SK-N-SH treated with all-trans-retinoic acid at 6 μM for 48 hours (cell line): ENCODE measurements at regions not wholly inside any gene's neighbourhood (a gene's known extent, or its start where the extent isn't known, plus 50 kb on each side); places are given as distances from the start of the nearest gene placed in this dataset.

Experiments
- ATAC-seq: fragments of 200-7000 bp; cut with Tn5 transposase; 3 replicates; pipeline ENCODE4 v1.9.1; 2020; ENCODE audit warnings: mild to moderate bottlenecking, moderate library complexity
- ARNTL ChIP-seq: fragments of 450-650 bp; formaldehyde crosslinking; IDR thresholded peaks from 2 replicates; pipeline ENCODE4 v1.5.0; 2020; ENCODE audit warnings: low read depth, mild to moderate bottlenecking, moderate library complexity, borderline replicate concordance
- BACH2 ChIP-seq: fragments of 250-450 bp; sonication (Bioruptor Pico); IDR thresholded peaks from 2 replicates; pipeline ENCODE4 v1.9.0; 2021; ENCODE audit warnings: mild to moderate bottlenecking, borderline replicate concordance
- CREB5 ChIP-seq: fragments of 250-450 bp; sonication (Bioruptor Pico); IDR thresholded peaks from 2 replicates; pipeline ENCODE4 v1.5.1; 2020; ENCODE audit warnings: low read depth, mild to moderate bottlenecking, moderate library complexity
- CSDC2 ChIP-seq: fragments of 250-450 bp; sonication (Bioruptor Pico); IDR thresholded peaks from 2 replicates; pipeline ENCODE4 v1.5.0; 2020; ENCODE audit warnings: mild to moderate bottlenecking, moderate library complexity
- CSRNP3 ChIP-seq: fragments of 250-450 bp; sonication (Bioruptor Pico); IDR thresholded peaks from 2 replicates; pipeline ENCODE4 v1.5.1; 2021; ENCODE audit warnings: mild to moderate bottlenecking, moderate library complexity
- ISL1 ChIP-seq: fragments of 250-450 bp; sonication (Bioruptor Pico); IDR thresholded peaks from 2 replicates; pipeline ENCODE4 v2.1.2; 2022; ENCODE audit warnings: mild to moderate bottlenecking, moderate library complexity
- OSR1 ChIP-seq: fragments of 250-450 bp; sonication (Bioruptor Pico); IDR thresholded peaks from 2 replicates; pipeline ENCODE4 v1.8.0; 2022; ENCODE audit warnings: moderate library complexity, mild to moderate bottlenecking, inconsistent platforms
- PATZ1 ChIP-seq: fragments of 250-450 bp; sonication (Bioruptor Pico); IDR thresholded peaks from 2 replicates; pipeline ENCODE4 v1.8.0; 2020; ENCODE audit warnings: mild to moderate bottlenecking, moderate library complexity, borderline replicate concordance
- POU6F1 ChIP-seq: fragments of 250-450 bp; sonication (Bioruptor Pico); IDR thresholded peaks from 2 replicates; pipeline ENCODE4 v1.8.0; 2021; ENCODE audit warnings: low read depth, mild to moderate bottlenecking, moderate library complexity, borderline replicate concordance
- PPARA ChIP-seq: fragments of 250-450 bp; sonication (Bioruptor Pico); IDR thresholded peaks from 2 replicates; pipeline ENCODE4 v1.5.0; 2020; ENCODE audit warnings: mild to moderate bottlenecking, borderline replicate concordance
- RARB ChIP-seq: fragments of 250-450 bp; sonication (Bioruptor Pico); IDR thresholded peaks from 2 replicates; pipeline ENCODE4 v1.8.0; 2021; ENCODE audit warnings: mild to moderate bottlenecking, moderate library complexity
- SNAI2 ChIP-seq: fragments of 250-450 bp; sonication (Bioruptor Pico); IDR thresholded peaks from 2 replicates; pipeline ENCODE4 v1.5.0; 2020; ENCODE audit warnings: mild to moderate bottlenecking, moderate library complexity
- TCF4 ChIP-seq: fragments of 250-450 bp; sonication (Bioruptor Pico); IDR thresholded peaks from 2 replicates; pipeline ENCODE4 v1.8.0; 2021; ENCODE audit warnings: mild to moderate bottlenecking, moderate library complexity, borderline replicate concordance
- TOX ChIP-seq: fragments of 250-450 bp; sonication (Bioruptor Pico); IDR thresholded peaks from 2 replicates; pipeline ENCODE4 v1.8.0; 2021; ENCODE audit warnings: mild to moderate bottlenecking, moderate library complexity, borderline replicate concordance
- TSHZ2 ChIP-seq: fragments of 250-450 bp; sonication (Bioruptor Pico); IDR thresholded peaks from 2 replicates; pipeline ENCODE4 v1.5.0; 2020; ENCODE audit warnings: mild to moderate bottlenecking, moderate library complexity
- ZC3H10 ChIP-seq: fragments of 250-450 bp; sonication (Bioruptor Pico); IDR thresholded peaks from 2 replicates; pipeline ENCODE4 v1.5.1; 2021; ENCODE audit warnings: mild to moderate bottlenecking, moderate library complexity
- ZFP3 ChIP-seq: fragments of 250-450 bp; sonication (Bioruptor Pico); IDR thresholded peaks from 2 replicates; pipeline ENCODE4 v1.5.0; 2020; ENCODE audit warnings: mild to moderate bottlenecking, moderate library complexity
- ZFP30 ChIP-seq: fragments of 450-650 bp; formaldehyde crosslinking; IDR thresholded peaks from 2 replicates; pipeline ENCODE4 v1.5.0; 2022; ENCODE audit warnings: mild to moderate bottlenecking, moderate library complexity
- ZNF565 ChIP-seq: fragments of 450-650 bp; formaldehyde crosslinking; conservative IDR thresholded peaks from 2 replicates; pipeline ENCODE4 v1.5.0; 2020; ENCODE audit warnings: low read depth, mild to moderate bottlenecking, moderate library complexity
- ZNF70 ChIP-seq: fragments of 450-650 bp; formaldehyde crosslinking; IDR thresholded peaks from 2 replicates; pipeline ENCODE4 v1.5.0; 2020; ENCODE audit warnings: mild to moderate bottlenecking, moderate library complexity

- TF ChIP-seq ZFP3 (CRISPR knock-in tag) (no peak), SNAI2 (CRISPR knock-in tag) (no peak), ISL1 (no peak), ZC3H10 (CRISPR knock-in tag) (no peak), CSRNP3 (CRISPR knock-in tag) (no peak), ZNF565 (CRISPR knock-in tag) (no peak), OSR1 (CRISPR knock-in tag) (no peak)
- ATAC-seq: no peak
Observed at GRCh38 chr9:88193766-88194165, 55.5 kb upstream of the SPATA31C2 start.

- ATAC-seq: no peak
- no peak for TF ChIP-seq ZNF565 (CRISPR knock-in tag)
- TF ChIP-seq ZNF70: no peak
- no peak for TF ChIP-seq ZFP3 (CRISPR knock-in tag)
- TF ChIP-seq CSDC2 (CRISPR knock-in tag): no peak
- no peak for TF ChIP-seq ARNTL (CRISPR knock-in tag)
- TF ChIP-seq POU6F1 (CRISPR knock-in tag): no peak
- TF ChIP-seq ZC3H10 (CRISPR knock-in tag): no peak
- no peak for TF ChIP-seq BACH2 (CRISPR knock-in tag)
- TF ChIP-seq PPARA (CRISPR knock-in tag): no peak
- no peak for TF ChIP-seq SNAI2 (CRISPR knock-in tag)
- no peak for TF ChIP-seq ISL1
- TF ChIP-seq TCF4 (CRISPR knock-in tag): no peak
- no peak for TF ChIP-seq CREB5 (CRISPR knock-in tag)
- TF ChIP-seq CSRNP3 (CRISPR knock-in tag): no peak
- TF ChIP-seq RARB: no peak
- TF ChIP-seq TOX (CRISPR knock-in tag): no peak
- TF ChIP-seq ZFP30 (CRISPR knock-in tag): no peak
- TF ChIP-seq TSHZ2: no peak
- TF ChIP-seq PATZ1 (CRISPR knock-in tag): no peak
Observed at GRCh38 chr9:88191456-88191855, 53.2 kb upstream of the SPATA31C2 start.

- ATAC-seq: no peak
- TF ChIP-seq ZFP30 (CRISPR knock-in tag) (no peak), POU6F1 (CRISPR knock-in tag) (no peak), CREB5 (CRISPR knock-in tag) (no peak), PATZ1 (CRISPR knock-in tag) (no peak), TOX (CRISPR knock-in tag) (no peak)
Observed at GRCh38 chr9:88189371-88189770, 51.1 kb upstream of the SPATA31C2 start.
